ENCODE measurements at regions not wholly inside any gene's neighbourhood (a gene's known extent, or its start where the extent isn't known, plus 50 kb on each side); places are given as distances from the start of the nearest gene placed in this dataset.
"Not testable (repeated sequence)": the region's sequence is repeated elsewhere in the genome, so short reads cannot be mapped to it uniquely, and the experiment has no call there.

GRCh38 chr13:82480415-82480814 lies 1401.9 kb downstream of the SLITRK1 start:
- Histone ChIP-seq H3K36me3 (no peaks in the 10 kb centered on the region), H3K9me3 (no peaks in the 10 kb centered on the region), H3K27me3 (no peaks in the 10 kb centered on the region), H3K4me1 (no peaks in the 10 kb centered on the region), H3K27ac (no peak overlapping the region), H3K4me3 (no peak overlapping the region)
- intact Hi-C loops (cut with DNase I): no loop called here
- TF ChIP-seq POLR2AphosphoS5 (IDR thresholded peaks at IDR 0.05) (no peak), EP300 (IDR thresholded peaks at IDR 0.05) (no peak), POLR2A (IDR thresholded peaks at IDR 0.05) (no peak), CTCF (IDR thresholded peaks at IDR 0.05) (no peak)
- 30 to 57% methylated on average over 2 of the region's 2 CpGs for WGBS, 2 donors
- DNase-seq: no peak

GRCh38 chr13:82477436-82477835 lies 1404.8 kb downstream of the SLITRK1 start:
- no peak for DNase-seq
- 74 to 81% methylated on average over 1 of the region's 1 CpG for WGBS, 2 donors
- no peak overlapping the region for H3K27ac ChIP-seq
- no peak overlapping the region for H3K4me3 ChIP-seq
- no peaks in the 10 kb centered on the region for H3K9me3 ChIP-seq
- no peaks in the 10 kb centered on the region for H3K27me3 ChIP-seq
- intact Hi-C loops (cut with DNase I): no loop called here
- no peaks in the 10 kb centered on the region for H3K4me1 ChIP-seq
- TF ChIP-seq POLR2AphosphoS5 (IDR thresholded peaks at IDR 0.05) (no peak), CTCF (IDR thresholded peaks at IDR 0.05) (no peak), POLR2A (IDR thresholded peaks at IDR 0.05) (no peak), EP300 (IDR thresholded peaks at IDR 0.05) (no peak)
- no peaks in the 10 kb centered on the region for H3K36me3 ChIP-seq

- no peaks in the 10 kb centered on the region for H3K9me3 ChIP-seq
- no peaks in the 10 kb centered on the region for H3K27me3 ChIP-seq
- no peak overlapping the region for H3K4me3 ChIP-seq
- DNase-seq: no peak
- 48 to 73% methylated on average over 1 of the region's 1 CpG for WGBS, 2 donors
- no peaks in the 10 kb centered on the region for H3K36me3 ChIP-seq
- intact Hi-C loops (cut with DNase I): no loop called here
- H3K4me1 ChIP-seq: no peaks in the 10 kb centered on the region
- H3K27ac ChIP-seq: no peak overlapping the region
- TF ChIP-seq EP300 (IDR thresholded peaks at IDR 0.05) (no peak), POLR2AphosphoS5 (IDR thresholded peaks at IDR 0.05) (no peak), CTCF (IDR thresholded peaks at IDR 0.05) (no peak), POLR2A (IDR thresholded peaks at IDR 0.05) (no peak)
These were observed 1414.6 kb downstream of the SLITRK1 start for GRCh38 chr13:82467626-82468025.

GRCh38 chr13:82459575-82459974 lies 1422.7 kb downstream of the SLITRK1 start:
- H3K36me3 ChIP-seq; H3K9me3 ChIP-seq; H3K27me3 ChIP-seq; H3K4me1 ChIP-seq; DNase-seq; H3K4me3 ChIP-seq; intact Hi-C loops (cut with DNase I); H3K27ac ChIP-seq: not testable (repeated sequence)
- 79 to 83% methylated on average over 4 of the region's 4 CpGs for WGBS, 2 donors

- Histone ChIP-seq H3K36me3 (no peaks in the 10 kb centered on the region), H3K4me1 (no peaks in the 10 kb centered on the region), H3K27me3 (no peaks in the 10 kb centered on the region), H3K27ac (no peak overlapping the region), H3K4me3 (no peak overlapping the region), H3K9me3 (no peaks in the 10 kb centered on the region)
- no peak for DNase-seq
- 88 to 94% methylated on average over 13 of the region's 13 CpGs for WGBS, 2 donors
- TF ChIP-seq EP300 (IDR thresholded peaks at IDR 0.05): no peak
- TF ChIP-seq POLR2AphosphoS5 (IDR thresholded peaks at IDR 0.05): no peak
- TF ChIP-seq CTCF (IDR thresholded peaks at IDR 0.05): no peak
- TF ChIP-seq POLR2A (IDR thresholded peaks at IDR 0.05): no peak
- intact Hi-C loops (cut with DNase I): no loop called here
These were observed 1424.1 kb downstream of the SLITRK1 start for GRCh38 chr13:82458169-82458568.

GRCh38 chr13:82457548-82457947 lies 1424.7 kb downstream of the SLITRK1 start:
- H3K36me3 ChIP-seq; H3K27ac ChIP-seq; H3K9me3 ChIP-seq; intact Hi-C loops (cut with DNase I); H3K27me3 ChIP-seq; H3K4me3 ChIP-seq; H3K4me1 ChIP-seq; DNase-seq: not testable (repeated sequence)
- 87 to 88% methylated on average over 13 of the region's 13 CpGs for WGBS, 2 donors

Measured in sigmoid colon (tissue), 6 donors.